GM21447 (cell line): ENCODE measurements at regions not wholly inside any gene's neighbourhood (a gene's known extent, or its start where the extent isn't known, plus 50 kb on each side); places are given as distances from the start of the nearest gene placed in this dataset.

Source experiments
- ATAC-seq: cut with Tn5 transposase; IDR thresholded peaks from one replicate; pipeline ENCODE4 v1.9.1; 2021; ENCODE audit not compliant: unreplicated experiment

GRCh38 chr7:16320099-16320660 is 101.2 kb downstream of the CRPPA start:
- ATAC-seq, result no peak

DNA sequence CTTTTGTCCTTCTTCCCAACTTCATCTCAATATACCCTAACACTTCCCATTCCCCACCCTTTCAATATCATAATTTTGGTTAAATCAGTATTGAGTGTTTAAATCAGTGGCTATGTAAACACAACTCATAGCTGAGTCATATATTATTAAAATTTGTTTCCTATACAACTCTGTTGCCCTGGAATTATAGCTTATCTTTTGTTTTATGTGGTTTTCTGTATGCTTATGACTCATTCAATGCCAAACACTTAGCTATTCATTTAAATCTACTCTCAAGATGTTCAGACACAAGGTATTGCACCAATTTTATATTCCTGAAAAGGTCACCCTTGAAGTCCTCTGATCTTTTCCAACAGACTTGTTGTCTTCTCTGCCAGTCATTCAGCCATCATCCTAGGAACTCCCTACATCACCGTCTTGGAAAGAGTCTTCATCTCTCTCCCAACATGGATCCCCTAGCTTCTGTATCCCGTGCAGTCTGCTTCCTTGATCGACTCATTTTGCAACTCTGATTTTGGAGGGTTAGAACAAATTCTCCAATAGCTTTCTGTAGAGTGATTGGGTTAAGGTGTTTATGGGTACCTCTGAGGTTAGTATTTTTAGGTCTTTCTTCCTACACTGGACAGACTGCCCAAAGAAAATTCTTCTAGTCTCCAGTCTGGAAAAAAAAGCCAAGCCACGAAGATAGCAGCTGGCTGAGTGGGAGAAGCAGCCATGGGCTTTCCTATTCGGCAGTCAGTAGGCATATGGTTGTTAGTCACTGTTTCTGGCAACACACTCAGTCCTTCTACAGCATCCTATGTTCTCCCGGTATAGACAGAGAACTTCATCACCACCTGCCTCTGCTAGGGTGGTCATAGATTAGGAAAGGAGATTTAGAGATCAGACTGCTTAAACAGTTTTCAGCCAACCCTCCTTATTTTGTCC is 102.1 kb downstream of the CRPPA start:
- no peak for ATAC-seq

DNA sequence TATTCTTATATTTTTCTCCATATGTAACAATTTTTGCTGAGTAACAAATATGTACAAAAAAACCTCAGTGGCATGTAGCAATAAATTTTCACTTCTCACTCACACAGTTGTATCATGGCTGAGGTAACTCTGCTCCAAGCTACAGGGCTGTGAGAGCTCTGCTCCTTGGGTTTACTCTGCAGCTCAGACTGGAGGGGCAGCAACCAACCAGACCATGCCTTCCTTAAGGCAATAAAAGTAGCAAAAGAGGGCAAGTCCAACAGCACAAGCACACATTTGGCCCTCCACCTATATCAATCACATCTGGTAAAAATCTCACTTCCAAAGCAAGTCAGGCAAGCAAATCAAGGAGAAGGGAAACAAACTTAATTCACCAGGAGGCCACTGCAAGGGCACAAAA is 102.9 kb downstream of the CRPPA start:
- ATAC-seq, result no peak

DNA sequence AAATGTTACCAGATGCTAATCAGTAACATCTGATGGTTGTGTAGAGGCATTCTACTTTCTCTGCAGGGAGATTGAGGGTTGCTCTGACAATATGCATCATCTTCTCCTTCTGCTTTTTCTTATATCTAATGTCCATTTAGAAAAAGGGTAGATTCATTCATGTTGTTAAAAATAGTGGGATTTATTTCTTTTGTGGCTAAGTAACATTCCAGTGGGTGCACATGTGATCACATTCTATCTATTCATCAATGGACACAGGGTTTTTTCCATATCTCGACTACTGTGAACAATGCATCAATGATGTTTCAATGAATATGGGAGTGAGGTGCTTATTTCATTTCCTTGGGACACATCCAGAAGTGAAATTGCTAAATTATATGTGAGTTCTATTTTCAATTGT is 103.9 kb downstream of the CRPPA start:
- ATAC-seq, result no peak

DNA sequence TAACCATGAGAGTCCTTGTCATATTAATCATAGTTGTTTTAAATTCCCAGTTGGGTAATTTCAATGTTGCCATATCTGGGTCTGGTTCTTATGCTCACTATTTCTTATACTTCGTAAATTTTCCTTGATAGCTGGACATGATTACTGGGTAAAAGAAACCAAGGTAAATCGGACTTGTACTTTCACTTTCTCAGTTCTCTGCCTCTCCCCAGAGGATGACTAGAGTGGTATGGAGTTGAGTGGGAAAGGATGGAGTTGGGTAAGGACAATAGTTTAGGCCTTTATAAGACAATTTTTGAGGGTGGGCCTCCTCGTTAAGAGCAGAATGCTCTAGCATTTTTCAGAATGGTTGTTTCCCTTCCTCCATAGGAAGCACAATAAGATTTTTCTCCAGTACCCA is 106.1 kb downstream of the CRPPA start:
- no peak for ATAC-seq

GRCh38 chr7:16309129-16309528 is 112.2 kb downstream of the CRPPA start:
- no peak for ATAC-seq

- ATAC-seq, result no peak
Measured at GRCh38 chr7:16301291-16301690, 120.0 kb downstream of the CRPPA start.

DNA sequence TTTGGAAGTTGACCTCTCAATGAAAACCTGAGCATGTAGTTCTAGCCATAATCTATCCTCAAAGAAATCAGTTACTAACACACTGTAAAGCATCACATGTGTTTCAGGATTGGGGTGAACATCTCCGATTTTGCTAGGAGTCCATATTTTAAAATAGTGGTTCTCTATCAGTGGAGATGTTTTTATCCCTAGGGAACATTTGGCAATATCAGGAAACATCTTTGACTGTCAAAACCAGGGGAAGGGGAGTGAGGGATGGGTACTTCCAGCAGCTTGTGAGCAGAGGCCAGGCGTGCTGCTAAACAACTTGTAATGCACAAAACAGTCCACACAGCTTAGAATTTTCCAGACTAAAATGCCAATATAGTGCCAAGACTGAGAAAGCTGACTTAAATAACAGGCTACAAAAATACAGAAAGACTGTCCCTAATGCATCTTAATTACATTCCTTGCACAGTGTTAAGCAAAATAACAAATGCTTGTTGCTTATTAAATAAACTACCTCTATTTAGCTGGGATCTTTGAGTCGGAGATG is 120.9 kb downstream of the CRPPA start:
- no peak for ATAC-seq

DNA sequence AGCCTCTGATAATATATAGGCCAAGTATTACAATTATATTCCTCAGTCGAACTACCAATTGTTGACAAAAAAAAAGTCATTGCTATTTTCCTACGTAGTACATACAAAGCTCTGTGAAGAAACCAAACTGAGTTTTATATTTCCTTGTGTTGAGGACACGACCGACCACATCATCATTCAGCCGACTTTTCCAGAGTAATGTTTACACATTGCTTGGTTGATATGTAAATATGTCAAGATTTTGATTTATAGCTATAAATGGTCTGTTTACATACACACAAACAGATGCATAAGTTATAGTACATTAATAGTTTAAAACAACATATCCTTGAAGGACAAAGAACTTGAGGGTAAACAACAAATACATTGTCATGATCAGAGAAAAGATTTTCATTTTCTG is 121.5 kb downstream of the CRPPA start:
- no peak for ATAC-seq

- ATAC-seq, result no peak
Measured at GRCh38 chr7:16298221-16298620, 123.1 kb downstream of the CRPPA start.

DNA sequence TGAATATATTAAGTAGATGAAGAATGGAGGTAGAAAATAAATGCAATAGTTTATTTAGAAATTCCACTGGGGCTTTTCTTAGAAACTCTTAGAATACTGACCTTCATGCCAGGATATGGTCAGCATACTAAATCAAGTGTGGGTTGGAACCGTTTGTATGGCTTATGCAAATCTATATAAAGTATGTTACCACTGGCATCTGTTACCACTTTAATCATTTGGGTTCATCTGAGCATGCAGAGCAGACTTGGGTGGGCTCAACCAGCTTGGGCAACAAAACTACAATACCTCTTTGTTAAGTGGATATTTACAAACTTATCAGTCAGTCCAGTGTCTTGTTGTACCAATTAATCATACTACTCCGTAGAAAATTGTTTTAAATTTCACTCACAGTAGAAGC is 125.8 kb downstream of the CRPPA start:
- no peak for ATAC-seq

- no peak for ATAC-seq
Measured at GRCh38 chr7:16293669-16294425, 127.5 kb downstream of the CRPPA start.

DNA sequence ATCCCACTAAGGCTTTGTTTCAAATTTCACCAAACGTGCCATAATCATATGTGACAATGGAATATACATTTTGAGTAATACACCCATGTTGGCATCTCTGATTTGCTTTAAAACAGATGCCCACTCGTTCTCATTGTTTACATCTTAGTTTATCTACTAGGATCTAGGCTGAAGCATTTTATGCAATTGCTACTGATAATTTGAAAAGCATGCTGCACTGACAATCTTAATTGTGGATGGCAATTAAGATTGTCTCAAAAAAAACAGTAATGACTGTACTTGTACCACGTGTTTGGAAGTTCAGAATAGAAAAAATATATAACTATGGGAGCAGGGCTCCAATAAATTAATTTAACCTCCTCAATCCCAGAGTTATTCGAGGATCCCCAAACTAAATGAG is 136.8 kb downstream of the CRPPA start:
- no peak for ATAC-seq

- no peak for ATAC-seq
Measured at GRCh38 chr7:16278167-16278787, 143.1 kb downstream of the CRPPA start.

- ATAC-seq, result no peak
Measured at GRCh38 chr7:16271990-16272665, 149.2 kb downstream of the CRPPA start.

- peak; percentile 70 for ATAC-seq
Measured at GRCh38 chr7:16271355-16271915, 149.9 kb downstream of the CRPPA start.

- ATAC-seq, result no peak
Measured at GRCh38 chr7:16270844-16271243, 150.5 kb downstream of the CRPPA start.

GRCh38 chr7:16268821-16269768 is 152.2 kb downstream of the CRPPA start:
- ATAC-seq, result no peak
